PFSK-1 (cell line): ENCODE measurements at regions not wholly inside any gene's neighbourhood (a gene's known extent, or its start where the extent isn't known, plus 50 kb on each side); places are given as distances from the start of the nearest gene placed in this dataset.

Experiments used
- FOXP2 ChIP-seq: optimal IDR thresholded peaks from 2 replicates; pipeline ENCODE3; 2011; ENCODE audit warnings: borderline replicate concordance, control low read depth, inconsistent platforms; ENCODE audit not compliant: insufficient read depth; ENCODE audit errors: extremely low read length, extremely low read depth
- POLR2AphosphoS5 ChIP-seq: IDR thresholded peaks from 2 replicates; pipeline ENCODE4 v1.6.1; 2012; ENCODE audit warnings: low read depth, mild to moderate bottlenecking, control low read depth, low read length, moderate library complexity
- REST ChIP-seq, 2 experiments: IDR thresholded peaks; 2 replicates each; pipeline versions ENCODE4 v1.6.1 to v1.8.0; 2011 to 2012; ENCODE audit warnings: low read depth in 2 of 2, low read length in 2 of 2, control low read depth in 1 of 2, inconsistent platforms in 1 of 2, mild to moderate bottlenecking in 1 of 2, moderate library complexity in 1 of 2; ENCODE audit not compliant: insufficient read depth in 1 of 2
- SIN3A ChIP-seq: IDR thresholded peaks from 2 replicates; pipeline ENCODE4 v1.6.1; 2012; ENCODE audit warnings: mild to moderate bottlenecking, low read length, moderate library complexity, borderline replicate concordance; ENCODE audit not compliant: insufficient read depth
- TAF1 ChIP-seq: IDR thresholded peaks from 2 replicates; pipeline ENCODE4 v1.6.1; 2012; ENCODE audit warnings: low read length, control low read depth, borderline replicate concordance; ENCODE audit not compliant: insufficient read depth

- TF ChIP-seq TAF1 (no peak), POLR2AphosphoS5 (no peak), REST (IDR thresholded peaks at IDR 0.05; ENCODE audit: insufficient read depth in 1 of 2, low read depth in 2 of 2, low read length in 2 of 2) (no peak), SIN3A (no peak), FOXP2 (no peak)
These were observed 176.4 kb upstream of the SMIM30 start for GRCh38 chr7:113294750-113295149.
